SU-DHL-6 (cell line): ENCODE measurements at regions not wholly inside any gene's neighbourhood (a gene's known extent, or its start where the extent isn't known, plus 50 kb on each side); places are given as distances from the start of the nearest gene placed in this dataset.

ENCODE experiments used
- EZH2phosphoT487 ChIP-seq: fragments of 200-600 bp; sonication (generic), shearing (Covaris generic); conservative IDR thresholded peaks from 2 replicates; pipeline ENCODE4 v1.6.1; 2018; ENCODE audit warnings: mild to moderate bottlenecking, antibody characterized with exemption, low read length, moderate library complexity, mixed read lengths
- TF ChIP-seq, protein P1 (sequence below): fragments of 200-600 bp; sonication (generic); IDR thresholded peaks from one replicate; pipeline ENCODE4 v1.5.1; 2017; ENCODE audit warnings: antibody characterized with exemption, mild to moderate bottlenecking, low read length, moderate library complexity; ENCODE audit not compliant: insufficient read depth, poor library complexity, severe bottlenecking

DNA sequence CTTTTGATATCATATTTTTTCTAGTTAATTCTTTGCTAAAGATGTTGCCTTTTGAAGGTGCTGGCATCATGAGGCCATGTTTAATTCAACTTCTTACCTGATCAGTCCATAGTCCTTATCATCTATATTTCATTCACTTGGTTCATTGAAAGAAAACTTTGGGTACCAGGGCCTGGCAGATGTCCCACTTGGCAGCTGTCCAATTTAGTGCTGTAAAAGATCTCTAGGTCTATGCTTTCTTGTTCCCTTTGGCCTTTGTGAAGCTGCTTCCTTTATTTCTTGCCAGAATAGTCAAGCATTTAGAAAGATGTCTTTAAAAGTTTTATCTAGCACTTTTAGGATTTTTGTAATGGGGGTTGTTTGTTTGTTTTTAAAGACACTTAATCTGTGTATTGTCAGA, 61.7 kb upstream of the EYA4 start:
- TF ChIP-seq, protein P1, sequence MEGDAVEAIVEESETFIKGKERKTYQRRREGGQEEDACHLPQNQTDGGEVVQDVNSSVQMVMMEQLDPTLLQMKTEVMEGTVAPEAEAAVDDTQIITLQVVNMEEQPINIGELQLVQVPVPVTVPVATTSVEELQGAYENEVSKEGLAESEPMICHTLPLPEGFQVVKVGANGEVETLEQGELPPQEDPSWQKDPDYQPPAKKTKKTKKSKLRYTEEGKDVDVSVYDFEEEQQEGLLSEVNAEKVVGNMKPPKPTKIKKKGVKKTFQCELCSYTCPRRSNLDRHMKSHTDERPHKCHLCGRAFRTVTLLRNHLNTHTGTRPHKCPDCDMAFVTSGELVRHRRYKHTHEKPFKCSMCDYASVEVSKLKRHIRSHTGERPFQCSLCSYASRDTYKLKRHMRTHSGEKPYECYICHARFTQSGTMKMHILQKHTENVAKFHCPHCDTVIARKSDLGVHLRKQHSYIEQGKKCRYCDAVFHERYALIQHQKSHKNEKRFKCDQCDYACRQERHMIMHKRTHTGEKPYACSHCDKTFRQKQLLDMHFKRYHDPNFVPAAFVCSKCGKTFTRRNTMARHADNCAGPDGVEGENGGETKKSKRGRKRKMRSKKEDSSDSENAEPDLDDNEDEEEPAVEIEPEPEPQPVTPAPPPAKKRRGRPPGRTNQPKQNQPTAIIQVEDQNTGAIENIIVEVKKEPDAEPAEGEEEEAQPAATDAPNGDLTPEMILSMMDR, result no peak
- TF ChIP-seq EZH2phosphoT487, result no peak
